Muscle of back (tissue), 3 donors: ENCODE measurements at regions not wholly inside any gene's neighbourhood (a gene's known extent, or its start where the extent isn't known, plus 50 kb on each side); places are given as distances from the start of the nearest gene placed in this dataset.
A peak's percentile ranks its signal among the peaks of the same experiment; 100 is the strongest.
"Not testable (repeated sequence)": the region's sequence is repeated elsewhere in the genome, so short reads cannot be mapped to it uniquely, and the experiment has no call there.

Experiments used
- DNase-seq, 3 donors: peaks; one replicate each; pipeline versions ENCODE4 v3.0.0 to v3.0.0-alpha.2; 2013

DNA sequence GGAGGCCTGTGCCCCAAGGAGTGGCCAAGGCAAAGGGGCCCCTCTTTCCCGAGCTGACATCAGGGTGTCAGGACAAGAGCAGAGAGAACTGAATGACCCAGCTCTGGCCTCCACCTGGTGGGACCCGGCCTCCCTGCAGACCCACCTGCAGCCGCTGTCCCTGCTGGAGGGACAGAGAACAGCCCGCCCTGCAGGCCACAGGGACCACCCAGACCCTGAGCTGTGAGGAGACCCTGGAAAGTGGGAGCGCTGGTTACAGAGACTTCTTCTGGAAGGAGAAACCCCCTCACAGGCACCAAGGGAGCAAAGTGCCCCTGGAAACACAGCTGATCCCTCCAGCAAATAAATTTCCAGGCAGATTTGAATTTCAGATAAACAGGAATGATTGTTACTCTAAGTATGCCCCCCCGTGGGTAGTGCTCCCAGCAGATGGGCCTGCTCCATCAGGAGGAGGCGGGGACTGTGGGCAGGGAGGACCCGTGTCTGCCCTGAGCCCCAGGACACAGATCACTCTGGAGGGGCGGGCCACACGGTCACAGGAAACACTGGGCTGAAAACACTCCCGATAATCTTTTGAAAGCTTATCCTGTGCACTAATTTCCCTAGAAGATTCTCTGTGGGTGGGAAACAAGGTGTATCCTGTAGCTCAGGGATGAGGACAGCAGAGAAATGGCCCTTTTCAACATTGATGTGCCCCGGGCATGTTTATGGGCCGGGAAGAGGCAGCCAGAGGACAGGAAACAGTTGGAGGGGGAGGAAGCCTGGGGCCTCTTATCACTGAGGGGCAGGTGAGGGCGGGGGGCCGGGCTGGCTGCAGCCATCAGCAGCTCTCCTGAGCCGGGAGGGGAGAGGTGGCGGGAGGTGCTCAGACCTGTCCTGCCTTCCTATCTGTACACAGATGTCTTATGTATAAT lies 276.0 kb downstream of the ADGRD1 start:
- DNase-seq = peak in 1 of 3 donors; percentile 47

DNA sequence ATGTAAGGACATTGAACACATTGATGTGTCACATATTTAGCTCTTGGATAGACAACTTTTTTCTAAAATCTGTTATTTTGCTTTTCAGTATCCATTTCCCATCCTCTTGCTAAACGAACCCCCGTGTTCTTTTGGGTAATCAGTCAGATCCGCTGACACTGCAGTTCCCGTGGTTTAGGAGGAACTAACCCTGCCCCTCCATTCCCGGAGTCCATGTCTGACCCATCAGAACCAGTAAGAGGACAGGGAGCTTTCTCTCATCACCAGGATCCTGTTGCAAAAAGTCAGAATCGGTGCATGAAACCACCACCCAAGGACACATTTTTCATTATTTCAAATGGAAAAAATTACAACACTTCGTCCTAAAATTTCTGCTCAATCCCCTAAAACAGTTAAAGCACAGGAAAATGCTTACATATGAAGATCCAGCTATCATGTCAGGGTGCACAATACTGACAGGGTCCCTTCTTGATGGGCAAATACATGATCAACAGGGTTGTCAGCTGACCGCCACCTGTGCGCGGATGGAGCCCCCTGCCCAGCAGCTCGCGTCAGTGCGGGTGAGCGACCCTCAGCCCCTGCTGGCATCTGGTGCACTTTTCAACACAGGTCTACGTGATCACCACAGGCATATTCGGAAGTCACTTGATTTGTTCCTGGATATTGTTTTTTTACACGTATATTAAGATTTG lies 276.8 kb downstream of the ADGRD1 start:
- DNase-seq = peak in 1 of 3 donors; percentile 18

DNA sequence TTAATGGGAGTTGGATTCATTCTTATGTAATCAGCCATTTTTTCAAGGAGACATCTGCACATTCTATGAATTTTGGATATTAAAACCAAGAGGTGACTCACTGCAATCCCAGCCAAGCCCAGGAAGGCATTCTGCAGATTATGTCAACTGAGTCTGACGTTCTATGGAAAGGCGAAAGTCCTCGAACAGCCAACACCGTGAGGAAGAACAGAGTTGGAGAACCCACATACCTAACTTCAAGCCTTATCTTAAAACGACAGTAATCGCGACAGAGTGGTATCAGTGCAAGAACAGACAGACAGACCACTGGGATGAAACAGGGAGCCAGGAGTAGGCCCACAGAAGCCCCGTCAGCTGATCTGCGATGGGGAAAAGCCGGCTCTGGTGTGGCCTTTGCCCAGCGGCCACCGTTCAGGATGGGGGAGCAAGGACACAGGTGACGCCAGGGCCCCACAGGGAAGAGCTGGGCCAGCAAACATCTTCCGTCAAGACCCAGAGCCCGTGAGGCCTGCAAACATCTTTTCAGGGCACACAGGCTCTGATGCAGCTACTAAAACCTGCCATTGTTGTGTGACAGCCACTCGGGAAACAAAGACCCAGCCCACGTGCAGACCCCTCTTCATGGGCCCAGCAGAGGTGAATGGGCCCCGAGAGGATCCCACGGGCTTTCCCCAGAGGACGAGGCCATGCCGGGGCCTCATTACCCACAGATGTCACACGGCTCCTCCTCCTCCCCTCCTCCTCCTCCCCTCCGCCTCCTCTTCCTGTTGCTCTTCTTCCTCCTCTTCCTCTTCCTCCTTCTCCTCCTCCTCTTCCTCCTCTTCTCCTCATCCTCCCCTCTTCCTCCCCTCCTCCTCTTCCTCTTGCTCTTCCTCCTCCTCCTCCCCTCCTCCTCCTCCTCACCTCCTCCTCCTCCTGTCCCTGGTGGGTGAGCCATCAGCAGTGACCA lies 277.6 kb downstream of the ADGRD1 start:
- no peak for DNase-seq

DNA sequence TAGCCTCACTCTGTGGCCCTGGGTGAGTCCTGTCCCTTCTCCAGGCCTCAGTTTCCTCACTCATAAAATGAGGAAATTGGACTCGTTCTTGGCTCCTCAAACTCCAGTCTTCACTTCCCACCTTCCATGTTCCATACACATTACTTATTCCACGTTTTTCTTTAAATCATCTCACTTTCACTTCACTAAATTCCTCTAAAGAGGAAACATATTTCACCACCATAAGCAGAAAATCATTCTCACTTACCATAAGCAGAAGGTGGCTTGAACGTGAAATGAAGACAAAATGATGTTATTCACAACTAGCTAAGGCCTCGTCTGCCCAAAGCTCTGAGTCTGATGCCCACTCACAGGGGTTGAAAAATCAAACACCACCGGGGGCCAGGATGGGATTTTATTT lies 278.3 kb downstream of the ADGRD1 start:
- DNase-seq = no peak

- DNase-seq = not testable (repeated sequence)
Measured at GRCh38 chr12:131232872-131233271, 279.2 kb downstream of the ADGRD1 start.

GRCh38 chr12:131233850-131234789 lies 280.4 kb downstream of the ADGRD1 start:
- DNase-seq = not testable (repeated sequence)

DNA sequence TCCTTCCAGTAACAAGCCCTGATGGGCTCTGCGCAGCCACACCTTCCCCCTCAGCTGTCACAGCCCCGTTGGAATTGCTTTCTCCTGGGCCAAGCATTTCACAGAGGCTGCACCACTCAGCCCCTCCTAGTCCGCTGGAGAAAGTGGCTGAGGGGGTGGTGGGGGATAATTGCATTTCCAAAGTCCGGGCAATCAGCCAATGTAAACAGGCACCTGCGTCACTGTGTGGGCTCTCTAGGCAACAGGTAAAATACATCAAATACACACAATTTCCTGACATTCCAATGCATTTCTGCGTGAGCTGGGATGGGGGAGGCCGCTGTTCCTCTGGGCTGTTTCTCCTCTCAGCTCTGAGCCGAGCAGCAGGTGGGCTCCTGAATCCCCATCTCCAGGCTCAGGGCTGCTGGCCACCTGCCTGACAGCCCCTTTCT lies 281.1 kb downstream of the ADGRD1 start:
- not testable (repeated sequence) for DNase-seq

DNA sequence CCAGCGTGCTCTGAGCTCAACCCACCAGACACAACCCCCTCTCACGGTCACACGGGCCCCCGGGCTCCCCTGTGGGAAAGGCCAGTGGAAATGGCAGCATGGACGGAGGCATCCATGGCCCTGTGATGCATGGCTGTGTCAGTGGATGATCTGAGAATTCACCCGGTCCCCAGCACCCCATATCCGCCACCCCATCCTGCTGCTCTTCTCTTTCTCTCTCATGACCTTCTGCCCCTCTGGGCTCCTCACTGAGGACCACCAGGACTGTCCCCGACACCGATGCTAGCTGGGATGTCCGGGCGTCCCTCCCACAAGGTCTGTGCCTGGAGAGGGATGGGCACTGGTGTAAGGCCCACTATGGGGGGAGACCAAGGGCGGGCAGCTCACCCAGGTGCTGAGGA lies 282.2 kb downstream of the ADGRD1 start:
- DNase-seq = no peak

GRCh38 chr12:131239384-131240094 lies 285.8 kb downstream of the ADGRD1 start:
- DNase-seq = no peak

- no peak for DNase-seq
Measured at GRCh38 chr12:131241517-131241916, 287.8 kb downstream of the ADGRD1 start.

DNA sequence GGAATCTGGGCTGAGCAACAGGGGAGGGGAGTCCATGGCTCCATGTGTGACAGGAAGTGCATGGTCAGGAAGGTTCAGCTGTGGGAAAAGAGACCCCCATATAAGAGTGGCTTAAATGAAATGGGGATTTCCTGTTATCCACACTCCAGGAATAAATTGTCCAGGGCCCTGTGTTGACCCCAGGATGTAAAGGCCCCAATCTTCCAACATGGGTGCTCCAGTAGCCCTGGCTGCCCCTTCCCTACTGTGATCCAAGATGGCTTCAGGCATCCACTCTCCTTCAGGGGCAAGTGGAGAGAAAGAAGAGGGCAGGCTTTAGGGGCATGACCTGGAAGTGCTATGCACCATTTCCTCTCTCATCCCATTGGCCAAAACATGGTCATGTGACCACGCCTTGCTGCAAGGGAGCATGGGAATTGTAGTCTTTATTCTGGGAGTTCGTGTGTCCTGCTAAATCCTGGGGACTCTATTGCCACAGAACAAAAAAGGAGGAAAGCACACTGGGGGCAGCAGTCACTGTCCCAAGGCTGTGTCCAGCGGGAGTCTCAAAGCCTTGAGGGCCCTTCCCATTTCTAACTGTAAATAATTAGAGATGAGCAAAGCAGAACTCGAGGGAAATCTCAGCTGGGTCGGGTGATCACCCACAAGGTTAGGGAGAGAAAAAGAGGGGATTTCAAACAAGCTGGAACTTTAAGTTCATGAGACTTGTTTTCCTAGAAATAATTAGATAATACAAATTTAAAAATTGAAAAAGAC lies 289.2 kb downstream of the ADGRD1 start:
- no peak for DNase-seq

- not testable (repeated sequence) for DNase-seq
Measured at GRCh38 chr12:131244157-131244688, 290.5 kb downstream of the ADGRD1 start.

GRCh38 chr12:131245161-131245560 lies 291.5 kb downstream of the ADGRD1 start:
- DNase-seq = not testable (repeated sequence)

- DNase-seq = no peak
Measured at GRCh38 chr12:131245564-131246355, 292.1 kb downstream of the ADGRD1 start.

GRCh38 chr12:131247026-131247725 lies 293.5 kb downstream of the ADGRD1 start:
- DNase-seq = not testable (repeated sequence)

- not testable (repeated sequence) for DNase-seq
Measured at GRCh38 chr12:131247875-131248274, 294.2 kb downstream of the ADGRD1 start.
